T-helper 1 cell treated with Interleukin-12 subunit alpha and Interleukin-12 subunit beta and Interleukin-4 antibody, amounts not matched to agents 30 ng/mL and 1 ng/mL, for 36 hours (primary cell): ENCODE measurements at regions not wholly inside any gene's neighbourhood (a gene's known extent, or its start where the extent isn't known, plus 50 kb on each side); places are given as distances from the start of the nearest gene placed in this dataset.
"Not testable (repeated sequence)": the region's sequence is repeated elsewhere in the genome, so short reads cannot be mapped to it uniquely, and the experiment has no call there.

Source experiments
- intact Hi-C: fragments of 100-400 bp; cut with micrococcal nuclease; formaldehyde crosslinking; loops from one replicate; pipeline ENCODE4 v1.15.1; 2024

DNA sequence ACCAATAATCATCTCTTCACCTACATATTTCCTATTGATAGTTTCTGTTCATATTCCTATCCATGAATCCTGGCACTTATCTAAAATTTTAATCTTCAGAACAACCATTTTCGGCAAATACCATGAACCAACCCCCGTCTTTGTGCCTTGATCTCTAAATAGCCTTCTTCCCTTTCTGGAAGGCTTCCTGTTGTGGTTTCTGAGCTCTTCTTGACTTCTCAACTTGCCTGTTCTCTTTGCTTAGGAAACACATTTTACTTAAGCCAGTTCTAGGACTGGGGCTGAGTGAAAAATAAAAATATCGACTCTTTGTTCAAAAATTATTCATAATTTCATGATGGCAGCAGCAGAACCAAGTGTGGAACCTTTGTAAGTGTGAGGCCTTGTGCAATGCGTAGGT is 882.4 kb downstream of the C4orf33 start:
- intact Hi-C loops, result no loop called here

DNA sequence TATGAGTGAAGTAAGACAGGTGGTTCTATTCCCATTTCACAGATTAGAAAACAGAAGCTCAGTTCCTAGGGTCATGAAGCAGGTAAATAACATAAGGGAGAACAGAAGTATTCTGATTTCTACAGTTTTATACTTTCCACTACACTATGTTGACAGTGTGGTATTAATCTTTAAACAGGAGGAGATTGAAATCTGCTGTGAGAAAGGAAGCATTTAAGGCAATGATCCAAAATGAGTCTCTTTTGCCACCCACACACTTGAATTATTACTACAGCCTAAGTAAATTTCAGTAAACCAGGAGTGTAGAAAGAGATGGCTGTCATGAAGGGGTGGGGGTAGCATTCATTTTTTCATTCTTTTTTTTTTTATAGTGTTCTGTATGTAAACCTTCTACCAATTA is 893.0 kb downstream of the C4orf33 start:
- intact Hi-C loops, result no loop called here

GRCh38 chr4:129994715-129995114 is 898.8 kb downstream of the C4orf33 start:
- intact Hi-C loops, result no loop called here

DNA sequence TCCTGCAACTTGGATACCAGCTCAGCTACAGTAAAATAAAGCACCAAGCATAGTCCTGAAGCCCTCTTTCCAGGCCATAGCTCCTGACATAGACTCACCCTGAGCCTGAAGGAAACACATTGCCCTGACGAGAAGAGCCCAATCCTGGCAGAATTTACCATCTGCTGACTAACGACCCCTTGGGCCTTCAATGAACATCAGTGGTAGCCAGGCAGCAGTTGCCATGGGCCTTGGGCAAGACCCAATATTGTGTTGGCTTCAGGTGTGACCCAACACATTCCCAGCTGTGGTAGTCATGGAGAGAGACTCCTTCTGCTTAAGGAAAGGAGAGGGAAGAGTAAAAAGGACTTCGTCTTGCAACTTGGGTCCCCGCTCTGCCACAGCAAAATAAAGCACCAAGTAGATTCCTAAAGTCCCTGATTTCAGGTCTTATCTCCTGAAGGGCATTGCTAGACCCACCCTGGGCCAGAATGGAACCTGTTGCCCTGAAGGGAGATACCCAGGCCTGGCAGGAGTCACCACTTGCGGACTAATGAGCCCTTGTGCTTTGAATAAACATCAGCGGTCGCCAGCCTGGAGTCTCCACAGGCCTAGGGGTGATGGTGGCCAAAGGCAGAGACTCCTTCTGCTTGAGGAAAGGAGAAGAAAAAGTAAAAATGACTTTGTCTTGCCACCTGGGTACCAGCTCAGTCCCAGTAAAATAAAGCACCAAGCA is 902.6 kb downstream of the C4orf33 start:
- intact Hi-C loops, result no loop called here

GRCh38 chr4:129999156-129999555 is 903.2 kb downstream of the C4orf33 start:
- intact Hi-C loops, result no loop called here

DNA sequence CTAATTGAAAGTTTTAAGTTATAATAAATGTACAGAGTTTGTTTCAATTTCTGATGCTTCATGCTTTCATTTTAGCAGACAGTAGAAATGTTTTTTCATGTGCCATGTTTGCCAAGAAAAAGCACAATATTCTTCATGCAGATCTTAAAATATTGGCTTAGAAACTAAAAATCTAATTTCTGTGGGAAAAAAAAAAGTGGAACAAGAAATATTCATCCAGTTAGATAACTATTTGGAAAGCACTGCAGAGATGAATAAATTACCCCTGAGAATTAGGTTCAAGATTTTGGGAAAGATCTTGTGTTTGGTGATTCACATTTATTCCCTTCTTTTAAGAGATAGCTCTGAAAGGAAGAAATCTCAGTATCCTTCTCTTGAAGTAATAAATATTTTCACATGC is 912.5 kb downstream of the C4orf33 start:
- intact Hi-C loops, result no loop called here

DNA sequence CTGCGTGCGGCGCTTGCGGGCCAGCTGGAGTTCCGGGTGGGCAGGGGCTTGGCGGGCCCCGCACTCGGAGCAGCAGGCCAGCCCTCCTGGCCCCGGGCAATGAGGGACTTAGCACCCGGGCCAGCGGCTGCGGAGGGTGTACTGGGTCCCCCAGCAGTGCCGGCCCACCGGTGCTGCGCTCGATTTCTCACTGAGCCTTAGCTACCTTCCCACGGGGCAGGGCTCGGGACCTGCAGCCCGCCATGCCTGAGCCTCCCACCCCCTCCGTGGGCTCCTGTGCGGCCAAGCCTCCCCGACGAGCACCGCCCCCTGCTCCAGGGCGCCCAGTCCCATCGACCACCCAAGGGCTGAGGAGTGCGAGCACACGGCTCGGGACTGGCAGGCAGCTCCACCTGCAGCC is 916.9 kb downstream of the C4orf33 start:
- intact Hi-C loops, result loop anchor here (10.0 kb wide), 1 partner anchor 222 kb away; no protein-coding TSS in a partner anchor

DNA sequence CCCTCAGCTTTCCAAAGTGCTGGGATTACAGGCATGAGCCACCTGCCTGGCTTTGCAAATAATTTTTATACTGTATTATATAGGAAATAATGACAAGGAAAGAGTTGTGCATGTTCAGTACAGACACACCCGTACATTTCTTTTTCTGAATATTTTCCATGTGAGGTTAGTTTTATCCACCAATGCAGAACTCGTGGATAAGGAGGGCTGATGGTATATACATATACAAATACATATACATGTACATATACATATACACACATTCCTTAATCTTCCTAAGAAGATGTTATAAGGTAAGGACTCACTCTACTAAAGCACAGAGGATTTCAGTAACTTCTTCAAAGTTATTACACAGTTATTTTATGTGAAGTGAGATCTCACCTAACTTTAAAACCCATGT is 925.8 kb downstream of the C4orf33 start:
- intact Hi-C loops, result no loop called here

DNA sequence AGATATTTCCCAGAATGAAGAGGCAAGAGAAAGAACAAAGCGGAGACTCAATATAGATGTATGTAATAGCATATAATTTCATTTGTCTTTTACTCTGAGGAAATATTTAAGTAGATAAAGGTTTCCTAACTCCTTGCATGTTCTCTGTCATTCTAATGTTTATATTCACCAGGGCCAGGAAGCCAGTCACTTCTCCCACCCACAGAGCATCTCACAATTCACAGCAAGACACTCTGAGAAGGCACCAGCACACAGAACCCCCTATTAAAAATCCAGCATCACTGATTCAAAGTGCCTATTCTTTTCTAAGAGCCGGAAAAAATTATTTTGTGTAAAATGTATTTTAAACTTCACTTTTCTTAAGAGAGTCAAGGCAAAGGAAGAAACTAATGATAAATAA is 927.1 kb downstream of the C4orf33 start:
- intact Hi-C loops, result no loop called here

DNA sequence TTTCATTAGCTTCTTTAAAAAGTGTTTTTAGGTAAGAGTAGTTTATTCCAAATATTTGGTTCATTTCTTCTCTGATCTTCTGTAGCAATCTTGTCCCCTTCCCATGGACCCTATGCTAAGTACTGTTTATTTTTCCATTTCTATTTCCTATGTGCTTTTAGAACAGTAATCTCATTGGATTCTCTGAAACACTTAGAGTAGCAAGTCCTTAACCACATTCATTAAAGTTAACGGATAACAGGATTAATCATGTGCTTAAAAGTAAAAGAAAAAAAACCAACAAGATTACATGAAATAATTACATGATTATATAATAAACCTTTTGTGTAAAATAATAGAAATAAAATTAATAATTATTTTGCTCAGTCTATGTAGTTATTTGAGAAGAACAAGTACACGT is 929.7 kb downstream of the C4orf33 start:
- intact Hi-C loops, result no loop called here

GRCh38 chr4:130026185-130026584 is 930.2 kb downstream of the C4orf33 start:
- intact Hi-C loops, result no loop called here

DNA sequence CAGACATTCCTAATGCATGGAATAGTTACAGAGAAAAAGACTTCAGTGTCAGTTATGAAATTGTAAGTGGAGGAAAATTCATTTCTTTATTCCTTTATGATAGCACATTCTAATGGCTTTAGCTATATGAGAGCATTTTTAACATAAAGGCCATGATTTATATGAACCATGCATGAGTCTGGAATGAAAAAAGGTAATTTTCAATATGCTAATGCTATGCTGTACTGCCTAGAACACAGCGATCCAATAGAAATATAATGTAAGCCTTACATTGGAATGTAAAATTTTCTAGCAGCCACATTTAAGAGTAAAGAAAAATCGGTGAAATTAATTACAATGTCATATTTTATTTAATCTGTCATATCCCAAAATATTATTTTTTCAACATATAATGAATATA is 932.0 kb downstream of the C4orf33 start:
- intact Hi-C loops, result no loop called here

GRCh38 chr4:130028552-130028951 is 932.6 kb downstream of the C4orf33 start:
- intact Hi-C loops, result no loop called here

- intact Hi-C loops, result no loop called here
Observed at GRCh38 chr4:130029442-130029841, 933.5 kb downstream of the C4orf33 start.

- intact Hi-C loops, result no loop called here
Observed at GRCh38 chr4:130031858-130032257, 935.9 kb downstream of the C4orf33 start.

DNA sequence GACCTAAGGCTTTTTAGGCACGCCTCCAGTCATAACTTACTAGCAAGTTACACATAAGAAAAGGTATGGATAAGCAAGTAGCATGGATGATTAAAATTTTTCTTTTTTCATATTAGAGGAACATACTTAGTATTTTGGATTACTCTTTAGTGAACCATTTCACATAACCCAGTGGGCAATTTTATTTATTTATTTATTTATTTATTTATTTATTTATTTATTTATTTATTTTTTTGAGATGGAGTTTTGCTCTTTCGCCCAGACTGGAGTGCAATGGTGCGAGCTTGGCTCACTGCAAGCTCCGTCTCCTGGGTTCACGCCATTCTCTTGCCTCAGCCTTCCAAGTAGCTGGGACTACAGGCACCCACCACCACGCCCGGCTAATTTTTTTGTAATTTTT is 937.7 kb downstream of the C4orf33 start:
- intact Hi-C loops, result not testable (repeated sequence)

- intact Hi-C loops, result no loop called here
Observed at GRCh38 chr4:130034876-130035275, 938.9 kb downstream of the C4orf33 start.

- intact Hi-C loops, result no loop called here
Observed at GRCh38 chr4:130035391-130035790, 939.4 kb downstream of the C4orf33 start.

- intact Hi-C loops, result not testable (repeated sequence)
Observed at GRCh38 chr4:130037866-130038265, 941.9 kb downstream of the C4orf33 start.

GRCh38 chr4:130038540-130038939 is 942.6 kb downstream of the C4orf33 start:
- intact Hi-C loops, result not testable (repeated sequence)

DNA sequence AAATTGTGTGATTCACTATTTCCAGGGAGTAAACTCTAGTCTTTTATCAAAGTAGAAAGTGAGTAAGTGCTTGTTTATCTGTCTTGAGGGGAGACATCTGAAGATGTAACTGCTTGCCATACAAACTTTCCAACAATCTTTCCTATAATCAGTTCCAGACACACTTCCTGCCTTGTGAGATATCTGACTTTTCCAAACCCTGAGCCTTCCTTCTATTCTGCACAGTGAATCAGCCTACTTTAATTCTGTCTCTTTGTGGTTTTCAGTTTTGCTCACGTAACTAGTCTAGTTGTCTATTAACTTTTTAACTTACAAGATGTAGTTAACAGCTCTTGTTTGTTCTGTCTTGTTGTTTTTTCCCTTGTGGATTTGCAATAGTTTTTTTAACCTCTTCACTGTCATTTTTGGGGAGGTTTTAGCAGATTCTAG is 947.8 kb downstream of the C4orf33 start:
- intact Hi-C loops, result no loop called here

DNA sequence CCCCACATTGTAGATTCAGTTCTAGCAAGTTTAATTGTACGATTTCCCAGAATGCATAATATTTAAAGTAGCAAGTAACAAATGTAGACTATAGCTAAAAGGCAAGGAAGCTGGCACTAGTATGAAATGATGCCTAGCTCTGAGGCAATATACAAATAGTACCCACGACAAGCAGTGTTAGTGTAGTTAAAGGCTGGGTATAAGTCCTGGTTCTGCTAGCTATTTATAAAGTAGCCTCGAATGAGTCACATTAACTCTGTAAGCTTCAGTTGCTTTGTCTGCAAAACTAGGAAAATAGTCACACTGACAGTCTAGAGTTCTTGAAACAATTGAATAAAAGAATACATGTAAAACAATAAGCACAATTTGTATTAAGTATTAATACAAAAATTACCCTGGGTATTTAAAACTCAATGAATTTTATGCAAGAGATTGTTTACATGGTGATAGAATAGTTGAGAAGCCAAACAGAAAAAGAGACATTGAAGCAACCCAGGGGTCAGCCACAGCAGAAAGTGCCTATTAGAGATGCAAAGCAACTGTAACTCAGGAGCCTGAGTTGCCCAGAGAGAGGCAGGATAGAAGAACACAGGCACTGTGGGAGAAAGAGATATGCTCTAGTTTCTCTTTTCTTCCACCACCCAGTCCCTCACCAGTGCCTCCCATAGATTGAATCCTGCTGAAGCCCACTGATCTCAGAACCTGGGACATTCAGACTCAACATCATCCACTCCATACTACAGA is 949.0 kb downstream of the C4orf33 start:
- intact Hi-C loops, result no loop called here

GRCh38 chr4:130053723-130054122 is 957.8 kb downstream of the C4orf33 start:
- intact Hi-C loops, result no loop called here
